Upper lobe of left lung (tissue), 4 donors: ENCODE measurements at regions not wholly inside any gene's neighbourhood (a gene's known extent, or its start where the extent isn't known, plus 50 kb on each side); places are given as distances from the start of the nearest gene placed in this dataset.

Experiments used
- EP300 ChIP-seq, 4 donors: sonication (generic); formaldehyde crosslinking; IDR thresholded peaks; one replicate each; pipeline ENCODE4 v1.5.1; 2017; ENCODE audit warnings: antibody characterized with exemption in 4 of 4, control low read depth in 2 of 4
- POLR2AphosphoS5 ChIP-seq, 2 donors: sonication (generic); formaldehyde crosslinking; IDR thresholded peaks; one replicate each; pipeline ENCODE4 v1.5.1; 2017; ENCODE audit warnings: antibody characterized with exemption in 2 of 2
- TF ChIP-seq, protein P1 (sequence below), 6 experiments: fragments of 450-650 bp in 4 of 6; fragments of 200-600 bp in 2 of 6; sonication (generic) in 2 of 6; IDR thresholded peaks; one replicate each; pipeline ENCODE4 v1.5.1; 2016 to 2019; ENCODE audit warnings: antibody characterized with exemption in 6 of 6

DNA sequence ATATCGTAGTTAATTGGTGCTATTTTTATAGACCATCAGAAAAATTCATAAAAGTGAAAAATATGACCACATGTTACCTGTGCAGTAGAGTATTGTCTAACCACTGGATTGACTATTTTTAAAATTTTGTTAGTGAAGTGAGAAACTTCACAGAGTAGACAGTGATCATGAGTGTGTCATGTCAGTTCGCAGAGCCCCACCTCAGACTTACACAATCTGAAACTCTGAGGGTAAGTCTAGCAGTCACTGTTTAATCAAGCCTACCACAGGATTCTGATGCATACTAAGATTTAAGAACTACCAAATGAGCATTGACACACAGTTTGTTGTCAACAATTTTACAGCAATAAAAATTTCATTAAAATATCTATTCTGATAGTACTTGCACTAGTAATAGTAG, 552.9 kb upstream of the SUCLG2 start:
- TF ChIP-seq, protein P1, sequence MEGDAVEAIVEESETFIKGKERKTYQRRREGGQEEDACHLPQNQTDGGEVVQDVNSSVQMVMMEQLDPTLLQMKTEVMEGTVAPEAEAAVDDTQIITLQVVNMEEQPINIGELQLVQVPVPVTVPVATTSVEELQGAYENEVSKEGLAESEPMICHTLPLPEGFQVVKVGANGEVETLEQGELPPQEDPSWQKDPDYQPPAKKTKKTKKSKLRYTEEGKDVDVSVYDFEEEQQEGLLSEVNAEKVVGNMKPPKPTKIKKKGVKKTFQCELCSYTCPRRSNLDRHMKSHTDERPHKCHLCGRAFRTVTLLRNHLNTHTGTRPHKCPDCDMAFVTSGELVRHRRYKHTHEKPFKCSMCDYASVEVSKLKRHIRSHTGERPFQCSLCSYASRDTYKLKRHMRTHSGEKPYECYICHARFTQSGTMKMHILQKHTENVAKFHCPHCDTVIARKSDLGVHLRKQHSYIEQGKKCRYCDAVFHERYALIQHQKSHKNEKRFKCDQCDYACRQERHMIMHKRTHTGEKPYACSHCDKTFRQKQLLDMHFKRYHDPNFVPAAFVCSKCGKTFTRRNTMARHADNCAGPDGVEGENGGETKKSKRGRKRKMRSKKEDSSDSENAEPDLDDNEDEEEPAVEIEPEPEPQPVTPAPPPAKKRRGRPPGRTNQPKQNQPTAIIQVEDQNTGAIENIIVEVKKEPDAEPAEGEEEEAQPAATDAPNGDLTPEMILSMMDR (IDR thresholded peaks at IDR 0.05) = no peak
- TF ChIP-seq POLR2AphosphoS5 (IDR thresholded peaks at IDR 0.05) (no peak), EP300 (IDR thresholded peaks at IDR 0.05) (no peak)
